ENCODE measurements at regions not wholly inside any gene's neighbourhood (a gene's known extent, or its start where the extent isn't known, plus 50 kb on each side); places are given as distances from the start of the nearest gene placed in this dataset.

- no peak for TF ChIP-seq POLR2A (IDR thresholded peaks at IDR 0.05; ENCODE audit: low read depth, low read length)
- FAIRE-seq (no peak), DNase-seq (ENCODE audit: insufficient read length, low spot score) (no peak)
Measured at GRCh38 chr4:185862340-185862739, 50.3 kb upstream of the SORBS2 start.

GRCh38 chr4:185863946-185864345, 52.0 kb upstream of the SORBS2 start:
- DNase-seq (ENCODE audit: insufficient read length, low spot score): no peak
- no peak for FAIRE-seq
- TF ChIP-seq POLR2A (IDR thresholded peaks at IDR 0.05; ENCODE audit: low read depth, low read length): no peak

- FAIRE-seq (no peak), DNase-seq (ENCODE audit: insufficient read length, low spot score) (no peak)
- no peak for TF ChIP-seq POLR2A (IDR thresholded peaks at IDR 0.05; ENCODE audit: low read depth, low read length)
Measured at GRCh38 chr4:185865901-185866328, 53.9 kb upstream of the SORBS2 start.

- TF ChIP-seq POLR2A (IDR thresholded peaks at IDR 0.05; ENCODE audit: low read depth, low read length): no peak
- FAIRE-seq (no peak), DNase-seq (ENCODE audit: insufficient read length, low spot score) (no peak)
Measured at GRCh38 chr4:185867770-185868169, 55.8 kb upstream of the SORBS2 start.

- DNase-seq (ENCODE audit: insufficient read length, low spot score) (no peak), FAIRE-seq (no peak)
- TF ChIP-seq POLR2A (IDR thresholded peaks at IDR 0.05; ENCODE audit: low read depth, low read length): no peak
Measured at GRCh38 chr4:185868983-185869382, 57.0 kb upstream of the SORBS2 start.

- TF ChIP-seq POLR2A (IDR thresholded peaks at IDR 0.05; ENCODE audit: low read depth, low read length): no peak
- DNase-seq (ENCODE audit: insufficient read length, low spot score) (no peak), FAIRE-seq (no peak)
Measured at GRCh38 chr4:185869427-185869826, 57.4 kb upstream of the SORBS2 start.

- no peak for TF ChIP-seq POLR2A (IDR thresholded peaks at IDR 0.05; ENCODE audit: low read depth, low read length)
- FAIRE-seq: no peak
- no peak for DNase-seq (ENCODE audit: insufficient read length, low spot score)
Measured at GRCh38 chr4:185870366-185870765, 58.4 kb upstream of the SORBS2 start.

GRCh38 chr4:185872747-185873380, 60.9 kb upstream of the SORBS2 start:
- DNase-seq (ENCODE audit: insufficient read length, low spot score) (no peak), FAIRE-seq (no peak)
- no peak for TF ChIP-seq POLR2A (IDR thresholded peaks at IDR 0.05; ENCODE audit: low read depth, low read length)

- DNase-seq (ENCODE audit: insufficient read length, low spot score): no peak
- TF ChIP-seq POLR2A (IDR thresholded peaks at IDR 0.05; ENCODE audit: low read depth, low read length): no peak
- FAIRE-seq: no peak
Measured at GRCh38 chr4:185874516-185875230, 62.7 kb upstream of the SORBS2 start.

- TF ChIP-seq POLR2A (IDR thresholded peaks at IDR 0.05; ENCODE audit: low read depth, low read length): no peak
- FAIRE-seq: no peak
- DNase-seq (ENCODE audit: insufficient read length, low spot score): no peak
Measured at GRCh38 chr4:185875316-185875907, 63.4 kb upstream of the SORBS2 start.

- DNase-seq (ENCODE audit: insufficient read length, low spot score): no peak
- FAIRE-seq: no peak
- no peak for TF ChIP-seq POLR2A (IDR thresholded peaks at IDR 0.05; ENCODE audit: low read depth, low read length)
Measured at GRCh38 chr4:185878633-185879032, 66.6 kb upstream of the SORBS2 start.

GRCh38 chr4:185879666-185880312, 67.8 kb upstream of the SORBS2 start:
- no peak for DNase-seq (ENCODE audit: insufficient read length, low spot score)
- no peak for FAIRE-seq
- TF ChIP-seq POLR2A (IDR thresholded peaks at IDR 0.05; ENCODE audit: low read depth, low read length): no peak

- no peak for TF ChIP-seq POLR2A (IDR thresholded peaks at IDR 0.05; ENCODE audit: low read depth, low read length)
- FAIRE-seq: no peak
- DNase-seq (ENCODE audit: insufficient read length, low spot score): no peak
Measured at GRCh38 chr4:185880571-185880970, 68.6 kb upstream of the SORBS2 start.

- no peak for DNase-seq (ENCODE audit: insufficient read length, low spot score)
- no peak for FAIRE-seq
Measured at GRCh38 chr4:185881430-185881829, 69.4 kb upstream of the SORBS2 start.

More at GRCh38 chr4:185881430-185881829, 69.4 kb upstream of the SORBS2 start:
- TF ChIP-seq POLR2A (IDR thresholded peaks at IDR 0.05; ENCODE audit: low read depth, low read length): no peak
